ENCODE measurements at regions not wholly inside any gene's neighbourhood (a gene's known extent, or its start where the extent isn't known, plus 50 kb on each side); places are given as distances from the start of the nearest gene placed in this dataset.

DNA sequence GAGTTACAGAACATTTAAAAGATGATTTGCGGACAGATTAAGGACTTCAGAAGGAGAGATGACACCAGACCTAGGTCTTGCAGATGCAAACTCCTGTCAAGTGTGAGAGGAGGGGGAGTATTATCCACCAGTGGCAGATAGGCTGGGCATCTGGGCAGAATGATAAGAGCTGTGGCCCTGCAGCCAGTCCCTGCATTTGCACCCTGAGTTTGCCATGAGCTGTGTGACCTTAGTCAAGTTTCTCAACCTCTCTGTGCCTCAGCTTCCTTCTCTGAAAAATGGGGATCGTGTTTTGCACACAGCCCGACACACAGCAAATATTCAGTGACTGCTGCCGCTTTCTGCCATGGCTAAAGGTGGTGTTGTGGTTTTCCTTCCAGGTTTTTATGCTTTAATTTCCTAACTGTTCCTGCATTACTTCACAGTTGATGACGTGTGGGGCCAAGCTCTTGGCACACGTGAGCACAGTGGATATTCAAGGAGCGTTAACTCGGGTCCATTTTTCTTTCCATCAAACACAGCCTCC lies 516.2 kb downstream of the CDH26 start:
- no peak overlapping the region for H4K5ac ChIP-seq (ENCODE audit: insufficient read length, low read depth, low read length)
- H2BK20ac ChIP-seq (ENCODE audit: low read length), result no peak overlapping the region
- H2BK120ac ChIP-seq (replicated peaks; ENCODE audit: low read depth, low read length), result no peak overlapping the region
- ChIA-PET POLR2A (ENCODE audit: partially characterized antibody) (no interaction called here), CTCF (ENCODE audit: partially characterized antibody) (interaction anchor here (0.6 to 0.7 kb wide), 2 partner anchors 30 to 396 kb away, joined by 3 read pairs; no protein-coding TSS in a partner anchor)
- no peak overlapping the region for H3K9ac ChIP-seq (replicated peaks in 1 of 4; ENCODE audit: extremely low read depth in 1 of 4, low read depth in 3 of 4, low read length in 3 of 4)
- no peaks in the 10 kb centered on the region for H3K79me1 ChIP-seq (ENCODE audit: low read depth, low read length)
- H3K9me3 ChIP-seq (ENCODE audit: insufficient read depth in 2 of 2, low read depth in 1 of 2, low read length in 1 of 2), result no peaks in the 10 kb centered on the region
- H3K18ac ChIP-seq (ENCODE audit: extremely low read depth, low read length), result no peak overlapping the region
- TF ChIP-seq SP2 (IDR thresholded peaks at IDR 0.05; ENCODE audit: low read length), result no peak
- no peak overlapping the region for H2BK5ac ChIP-seq (ENCODE audit: low read depth, low read length)
- no peaks in the 10 kb centered on the region for H3K79me2 ChIP-seq (ENCODE audit: control insufficient read depth in 1 of 2, insufficient read depth in 2 of 2, low read length in 2 of 2)
- H2BK15ac ChIP-seq (ENCODE audit: low read length), result no peak overlapping the region
- DNase-seq (ENCODE audit: low read depth in 1 of 2, low spot score in 2 of 2), result no peak
- WGBS, 2 experiments (ENCODE audit: extremely low coverage in 1 of 2, insufficient coverage in 1 of 2, insufficient read length in 1 of 2, insufficient replicate concordance in 2 of 2, low coverage in 1 of 2, low lambda C conversion rate in 2 of 2, missing lambda C conversion rate in 1 of 2), result 95% methylated on average over 8 of the region's 8 CpGs; no CpG with 5 or more reads in 1 of the 2 experiments
- no peak overlapping the region for H2AK5ac ChIP-seq (ENCODE audit: low read depth, low read length)
- no peak overlapping the region for H4K91ac ChIP-seq (replicated peaks; ENCODE audit: insufficient read length, low read length)
- no peak overlapping the region for H3K27ac ChIP-seq (ENCODE audit: low read depth, low read length)
- H3K4me1 ChIP-seq (replicated peaks in 1 of 4; ENCODE audit: control insufficient read depth in 3 of 4, insufficient read depth in 4 of 4, low read length in 3 of 4), result no peaks in the 10 kb centered on the region; a peak in 1 of 7 replicates
- H3K27me3 ChIP-seq (replicated peaks in 1 of 4; ENCODE audit: control insufficient read depth in 3 of 4, extremely low read depth in 1 of 4, insufficient read depth in 3 of 4, low read length in 3 of 4), result 0 out of 7 replicates have a peak, but pooled peaks cover 0 to 5% (median under 1%) of the 10 kb centered on the region in 4 experiments
- H2BK12ac ChIP-seq (ENCODE audit: low read depth, low read length), result no peak overlapping the region
- H3K36me3 ChIP-seq (ENCODE audit: control insufficient read depth in 2 of 4, insufficient read depth in 4 of 4, low read length in 3 of 4), result no peaks in the 10 kb centered on the region
- H3K4ac ChIP-seq (replicated peaks; ENCODE audit: insufficient read length, low read depth, low read length), result no peak overlapping the region
- no peaks in the 10 kb centered on the region for H3K23me2 ChIP-seq (ENCODE audit: low read depth, low read length)
- no peak for FAIRE-seq
- H3K4me2 ChIP-seq (ENCODE audit: insufficient read depth in 1 of 2, low read depth in 2 of 2, low read length in 2 of 2), result no peak overlapping the region
- H4K8ac ChIP-seq (ENCODE audit: extremely low read depth, insufficient read depth, low read length), result no peak overlapping the region
- no peaks in the 10 kb centered on the region for H4K20me1 ChIP-seq (replicated peaks in 1 of 2; ENCODE audit: control insufficient read depth in 1 of 2, insufficient read depth in 2 of 2, low read length in 2 of 2)
- no peak overlapping the region for H3K14ac ChIP-seq (ENCODE audit: insufficient read length)
- H3K56ac ChIP-seq (replicated peaks; ENCODE audit: insufficient read length, low read depth, low read length), result no peak overlapping the region
- no peak overlapping the region for H3K23ac ChIP-seq (ENCODE audit: insufficient read length)
- H2AFZ ChIP-seq (ENCODE audit: low read length), result no peak overlapping the region
- H3K4me3 ChIP-seq (ENCODE audit: extremely low read depth in 1 of 4, insufficient read depth in 2 of 4, low read depth in 3 of 4, low read length in 4 of 4), result no peak overlapping the region

All from H1 (cell line).